ENCODE measurements at regions not wholly inside any gene's neighbourhood (a gene's known extent, or its start where the extent isn't known, plus 50 kb on each side); places are given as distances from the start of the nearest gene placed in this dataset.

- ATAC-seq, result no peak
- H3K4me2 ChIP-seq (ENCODE audit: insufficient read depth, low read length), result no peak overlapping the region
- H3K9me1 ChIP-seq (ENCODE audit: control insufficient read depth, insufficient read depth, low read length), result no peaks in the 10 kb centered on the region
- FAIRE-seq, result no peak
- H3K4me3 ChIP-seq, result no peak overlapping the region
- no peaks in the 10 kb centered on the region for H3K79me2 ChIP-seq (ENCODE audit: control insufficient read depth, insufficient read depth, low read length)
- peaks cover 0 to 8% of the 10 kb centered on the region in 2 experiments; a peak in 3 of 5 replicates for H3K4me1 ChIP-seq (replicated peaks in 1 of 2; ENCODE audit: control insufficient read depth in 2 of 2, insufficient read depth in 2 of 2, low read length in 2 of 2)
- intact Hi-C loops (cut with micrococcal nuclease) (no loop called here), in situ Hi-C loops (cut with MboI) (no loop called here)
- WGBS (ENCODE audit: insufficient coverage, low coverage, missing lambda C conversion rate), result 63% methylated on average over 4 of the region's 4 CpGs
- H3K36me3 ChIP-seq (ENCODE audit: control insufficient read depth, insufficient read depth, low read length), result no peaks in the 10 kb centered on the region
- no peaks in the 10 kb centered on the region for H4K20me1 ChIP-seq (replicated peaks; ENCODE audit: control insufficient read depth, insufficient read depth, low read length)
- no peak for TF ChIP-seq ZNF384 (IDR thresholded peaks at IDR 0.05; ENCODE audit: low read depth, low read length)
- TF ChIP-seq HNRNPH1 (optimal IDR thresholded peaks at IDR 0.05; ENCODE audit: low read depth, low read length), result no peak
- no peak for TF ChIP-seq PURB (CRISPR knock-in tag; IDR thresholded peaks at IDR 0.05; ENCODE audit: low read depth)
- TF ChIP-seq ILK (tag; IDR thresholded peaks at IDR 0.05; ENCODE audit: borderline replicate concordance, low read depth), result no peak
- TF ChIP-seq KDM2B (CRISPR knock-in tag; IDR thresholded peaks at IDR 0.05), result no peak
- no peak for TF ChIP-seq MEF2A (IDR thresholded peaks at IDR 0.05; ENCODE audit: control insufficient read depth, low read depth, low read length)
- TF ChIP-seq ZNF79 (CRISPR knock-in tag; IDR thresholded peaks at IDR 0.05; ENCODE audit: low read depth), result no peak
- TF ChIP-seq ZNF57 (CRISPR knock-in tag; IDR thresholded peaks at IDR 0.05), result no peak
- TF ChIP-seq FUS (optimal IDR thresholded peaks at IDR 0.05; ENCODE audit: low read depth, low read length), result no peak
- no peak for TF ChIP-seq DNMT1 (IDR thresholded peaks at IDR 0.05)
- TF ChIP-seq TRIM24 (IDR thresholded peaks at IDR 0.05), result no peak
- no peak for TF ChIP-seq RBM14 (IDR thresholded peaks at IDR 0.05; ENCODE audit: borderline replicate concordance, insufficient read depth, low read depth, low read length)
- no peak for TF ChIP-seq ZNF778 (CRISPR knock-in tag; IDR thresholded peaks at IDR 0.05)
- TF ChIP-seq ZMIZ1 (IDR thresholded peaks at IDR 0.05; ENCODE audit: low read depth in 2 of 2, low read length in 2 of 2), result no peak
- TF ChIP-seq ZKSCAN8 (CRISPR knock-in tag; IDR thresholded peaks at IDR 0.05), result no peak
- TF ChIP-seq GABPA (tag; conservative IDR thresholded peaks at IDR 0.05; ENCODE audit: low read depth), result no peak
- no peak for TF ChIP-seq CREBBP (IDR thresholded peaks at IDR 0.05; ENCODE audit: low read depth, low read length)
- no peak for TF ChIP-seq ELF4 (CRISPR knock-in tag; IDR thresholded peaks at IDR 0.05)
- no peak for TF ChIP-seq CREB3L1 (IDR thresholded peaks at IDR 0.05; ENCODE audit: borderline replicate concordance, low read depth)
- TF ChIP-seq CBX5 (IDR thresholded peaks at IDR 0.05; ENCODE audit: borderline replicate concordance, low read depth), result no peak
- ChIA-PET CTCF (ENCODE audit: low intra/inter-chr PET ratio) (no interaction called here), POLR2A (interaction anchor here (0.7 to 1.1 kb wide), 3 partner anchors 10 to 17 kb away, joined by 3 to 5 read pairs (median 4); no protein-coding TSS in a partner anchor)
- H3K27me3 ChIP-seq (ENCODE audit: control insufficient read depth in 2 of 2, insufficient read depth in 2 of 2, low read length in 2 of 2), result peaks cover 0 to 17% of the 10 kb centered on the region in 2 experiments; a peak in 2 of 5 replicates
- no peaks in the 10 kb centered on the region for H3K9me3 ChIP-seq (replicated peaks; ENCODE audit: control insufficient read depth, insufficient read depth, low read depth, low read length)
- no TSS peak for BruUV-seq (replicated peaks)
- H3K27ac ChIP-seq (ENCODE audit: extremely low read depth, low read depth, low read length), result no peak overlapping the region
- no peak for DNase-seq (ENCODE audit: extremely low read depth in 1 of 4, low spot score in 3 of 4)
- no peak overlapping the region for H2AFZ ChIP-seq (ENCODE audit: low read depth, low read length)
- no peak overlapping the region for H3K9ac ChIP-seq (ENCODE audit: insufficient read depth in 1 of 2, low read depth in 2 of 2, low read length in 2 of 2)
Observed at GRCh38 chr2:20566331-20566730, 84.6 kb downstream of the HS1BP3 start.
